ENCODE measurements at regions not wholly inside any gene's neighbourhood (a gene's known extent, or its start where the extent isn't known, plus 50 kb on each side); places are given as distances from the start of the nearest gene placed in this dataset.

GRCh38 chr4:35867057-35867456, 377.3 kb downstream of the ARAP2 start:
- DNase-seq (no peak), ATAC-seq (no peak)
- no peak overlapping the region for H3K27ac ChIP-seq
- peaks cover 0 to 13% (median 0%) of the 10 kb centered on the region in 11 donors for H3K9me3 ChIP-seq
- no peaks in the 10 kb centered on the region for H3K4me1 ChIP-seq
- no peaks in the 10 kb centered on the region for H3K27me3 ChIP-seq
- intact Hi-C loops (cut with DNase I) = no loop called here
- no peak for TF ChIP-seq CTCF (IDR thresholded peaks at IDR 0.05)
- no peak overlapping the region for H3K4me3 ChIP-seq
- no peaks in the 10 kb centered on the region for H3K36me3 ChIP-seq

GRCh38 chr4:35872273-35872672, 372.0 kb downstream of the ARAP2 start:
- no peak for TF ChIP-seq CTCF (IDR thresholded peaks at IDR 0.05)
- Histone ChIP-seq H3K36me3 (no peaks in the 10 kb centered on the region), H3K27ac (no peak overlapping the region), H3K27me3 (no peaks in the 10 kb centered on the region), H3K9me3 (no peaks in the 10 kb centered on the region), H3K4me1 (no peaks in the 10 kb centered on the region), H3K4me3 (no peak overlapping the region)
- intact Hi-C loops (cut with DNase I) = no loop called here
- 83 to 84% methylated on average over 1 of the region's 1 CpG for WGBS, 2 donors
- DNase-seq = no peak
- ATAC-seq = no peak

- 74 to 76% methylated on average over 6 of the region's 6 CpGs for WGBS, 2 donors
- Histone ChIP-seq H3K4me1 (no peaks in the 10 kb centered on the region), H3K27me3 (no peaks in the 10 kb centered on the region), H3K4me3 (no peak overlapping the region), H3K9me3 (no peaks in the 10 kb centered on the region), H3K36me3 (no peaks in the 10 kb centered on the region), H3K27ac (no peak overlapping the region)
- ATAC-seq (no peak), DNase-seq (no peak)
- TF ChIP-seq CTCF (IDR thresholded peaks at IDR 0.05) = no peak
- intact Hi-C loops (cut with DNase I) = no loop called here
Observed at GRCh38 chr4:35879479-35879878, 364.8 kb downstream of the ARAP2 start.

- no peak for TF ChIP-seq CTCF (IDR thresholded peaks at IDR 0.05)
- no peaks in the 10 kb centered on the region for H3K27me3 ChIP-seq
- H3K9me3 ChIP-seq = peaks cover 0 to 3% (median 0%) of the 10 kb centered on the region in 11 donors
- no peak overlapping the region for H3K27ac ChIP-seq
- intact Hi-C loops (cut with DNase I) = no loop called here
- ATAC-seq = no peak
- no peaks in the 10 kb centered on the region for H3K4me1 ChIP-seq
- DNase-seq = no peak
- no peaks in the 10 kb centered on the region for H3K36me3 ChIP-seq
- H3K4me3 ChIP-seq = no peak overlapping the region
- 39 to 42% methylated on average over 1 of the region's 1 CpG for whole genome bisulfite sequencing, 2 donors
Observed at GRCh38 chr4:35883108-35883507, 361.2 kb downstream of the ARAP2 start.
